LNCaP clone FGC (cell line): ENCODE measurements at regions not wholly inside any gene's neighbourhood (a gene's known extent, or its start where the extent isn't known, plus 50 kb on each side); places are given as distances from the start of the nearest gene placed in this dataset.

Experiments used
- DNase-seq: peaks from one replicate; pipeline ENCODE4 v3.0.0-alpha.2; 2011; ENCODE audit warnings: low read depth
- H3K4me3 ChIP-seq: 2 replicates; pipeline ENCODE4 v1.5.1; 2011; ENCODE audit warnings: mild to moderate bottlenecking, low read depth, low read length, control low read depth
- CTCF ChIP-seq: IDR thresholded peaks from 2 replicates; pipeline ENCODE4 v1.5.1; 2012; ENCODE audit warnings: mild to moderate bottlenecking; ENCODE audit not compliant: control insufficient read depth, insufficient read depth; ENCODE audit errors: extremely low read depth

- no peak for DNase-seq
- no peak for TF ChIP-seq CTCF
Measured at GRCh38 chr12:20030826-20031225, 337.5 kb upstream of the PDE3A start.

GRCh38 chr12:20039562-20039961, 328.8 kb upstream of the PDE3A start:
- no peak for DNase-seq
- H3K4me3 ChIP-seq = no peak overlapping the region
- no peak for TF ChIP-seq CTCF

More at GRCh38 chr12:20030826-20031225, 337.5 kb upstream of the PDE3A start:
- H3K4me3 ChIP-seq = no peak overlapping the region

GRCh38 chr12:20040184-20040583, 328.2 kb upstream of the PDE3A start:
- no peak overlapping the region for H3K4me3 ChIP-seq
- DNase-seq = no peak
- TF ChIP-seq CTCF = no peak

GRCh38 chr12:20040831-20041230, 327.5 kb upstream of the PDE3A start:
- no peak for TF ChIP-seq CTCF
- DNase-seq = no peak
- no peak overlapping the region for H3K4me3 ChIP-seq

GRCh38 chr12:20044351-20044750, 324.0 kb upstream of the PDE3A start:
- no peak for TF ChIP-seq CTCF
- DNase-seq = no peak
- no peak overlapping the region for H3K4me3 ChIP-seq

- H3K4me3 ChIP-seq = no peak overlapping the region
- DNase-seq = no peak
- no peak for TF ChIP-seq CTCF
Measured at GRCh38 chr12:20044846-20045245, 323.5 kb upstream of the PDE3A start.

- TF ChIP-seq CTCF = no peak
- H3K4me3 ChIP-seq = no peak overlapping the region
- DNase-seq = no peak
Measured at GRCh38 chr12:20047901-20048300, 320.4 kb upstream of the PDE3A start.
